AG04450 (cell line): ENCODE measurements at regions not wholly inside any gene's neighbourhood (a gene's known extent, or its start where the extent isn't known, plus 50 kb on each side); places are given as distances from the start of the nearest gene placed in this dataset.
"Not testable (repeated sequence)": the region's sequence is repeated elsewhere in the genome, so short reads cannot be mapped to it uniquely, and the experiment has no call there.

ENCODE experiments used
- CTCF ChIA-PET: fragments of 300-600, 350-600 bp; formaldehyde crosslinking; extraction: SDS; loops from one replicate; lab custom pipeline; 2022; ENCODE audit warnings: antibody characterized with exemption, inconsistent platforms; lab: Charles Lee
- POLR2A ChIA-PET: fragments of 350-600 bp; formaldehyde crosslinking; extraction: SDS; loops from one replicate; lab custom pipeline; 2021; ENCODE audit warnings: antibody characterized with exemption, inconsistent platforms; lab: Yijun Ruan, JAX
- DNase-seq: peaks from one replicate; pipeline ENCODE4 v3.0.0-alpha.2; 2011; ENCODE audit warnings: low read depth, low spot score
- H3K27ac ChIP-seq: one replicate; pipeline ENCODE4 v1.5.1; 2012; ENCODE audit warnings: low read depth, low read length, control low read depth
- H3K27me3 ChIP-seq: one replicate; pipeline ENCODE4 v1.6.0; 2012; ENCODE audit warnings: low read length; ENCODE audit not compliant: control insufficient read depth, insufficient read depth
- H3K4me3 ChIP-seq: 2 replicates; pipeline ENCODE4 v1.5.1; 2011; ENCODE audit warnings: mild to moderate bottlenecking, low read depth, low read length, control low read depth
- H3K9me3 ChIP-seq: 2 replicates; pipeline ENCODE4 v1.5.1; 2012; ENCODE audit warnings: low read length; ENCODE audit not compliant: control insufficient read depth, insufficient read depth
- TF ChIP-seq, protein P1 (sequence below): IDR thresholded peaks from 2 replicates; pipeline ENCODE4 v1.5.1; 2011; ENCODE audit warnings: low read depth, low read length, control low read depth, inconsistent platforms

DNA sequence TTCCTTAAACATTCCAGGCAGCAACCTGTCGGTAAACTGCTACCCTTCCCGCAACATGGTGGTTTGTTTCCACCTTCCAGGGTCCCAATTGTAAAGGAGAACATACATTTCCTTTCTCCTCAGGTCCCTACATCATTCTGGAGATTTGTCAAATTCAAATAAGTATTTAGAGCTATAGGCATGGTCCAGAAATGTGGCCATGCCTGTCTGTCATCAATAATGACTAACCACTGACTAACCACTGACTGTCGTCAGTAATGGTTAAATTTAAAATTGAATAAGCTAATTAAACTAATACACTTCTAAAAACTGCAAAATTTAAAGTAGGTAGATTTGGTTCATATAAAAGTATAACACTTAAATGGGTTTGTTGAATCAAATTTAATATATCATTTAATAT lies 984.0 kb upstream of the SLC39A10 start:
- DNase-seq: no peak
- ChIA-PET POLR2A (no interaction called here), CTCF (no interaction called here)
- Histone ChIP-seq H3K9me3 (peaks cover 7% of the 10 kb centered on the region; the same call in 1 of the 2 replicates), H3K27ac (no peak overlapping the region), H3K4me3 (no peak overlapping the region), H3K27me3 (no peaks in the 10 kb centered on the region)
- TF ChIP-seq, protein P1, sequence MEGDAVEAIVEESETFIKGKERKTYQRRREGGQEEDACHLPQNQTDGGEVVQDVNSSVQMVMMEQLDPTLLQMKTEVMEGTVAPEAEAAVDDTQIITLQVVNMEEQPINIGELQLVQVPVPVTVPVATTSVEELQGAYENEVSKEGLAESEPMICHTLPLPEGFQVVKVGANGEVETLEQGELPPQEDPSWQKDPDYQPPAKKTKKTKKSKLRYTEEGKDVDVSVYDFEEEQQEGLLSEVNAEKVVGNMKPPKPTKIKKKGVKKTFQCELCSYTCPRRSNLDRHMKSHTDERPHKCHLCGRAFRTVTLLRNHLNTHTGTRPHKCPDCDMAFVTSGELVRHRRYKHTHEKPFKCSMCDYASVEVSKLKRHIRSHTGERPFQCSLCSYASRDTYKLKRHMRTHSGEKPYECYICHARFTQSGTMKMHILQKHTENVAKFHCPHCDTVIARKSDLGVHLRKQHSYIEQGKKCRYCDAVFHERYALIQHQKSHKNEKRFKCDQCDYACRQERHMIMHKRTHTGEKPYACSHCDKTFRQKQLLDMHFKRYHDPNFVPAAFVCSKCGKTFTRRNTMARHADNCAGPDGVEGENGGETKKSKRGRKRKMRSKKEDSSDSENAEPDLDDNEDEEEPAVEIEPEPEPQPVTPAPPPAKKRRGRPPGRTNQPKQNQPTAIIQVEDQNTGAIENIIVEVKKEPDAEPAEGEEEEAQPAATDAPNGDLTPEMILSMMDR: no peak

GRCh38 chr2:194661431-194661830 lies 995.6 kb upstream of the SLC39A10 start:
- ChIA-PET POLR2A (no interaction called here), CTCF (no interaction called here)
- Histone ChIP-seq H3K4me3 (no peak overlapping the region), H3K27ac (no peak overlapping the region), H3K27me3 (no peaks in the 10 kb centered on the region), H3K9me3 (peaks cover 11% of the 10 kb centered on the region)
- no peak for DNase-seq
- TF ChIP-seq, protein P1: no peak

DNA sequence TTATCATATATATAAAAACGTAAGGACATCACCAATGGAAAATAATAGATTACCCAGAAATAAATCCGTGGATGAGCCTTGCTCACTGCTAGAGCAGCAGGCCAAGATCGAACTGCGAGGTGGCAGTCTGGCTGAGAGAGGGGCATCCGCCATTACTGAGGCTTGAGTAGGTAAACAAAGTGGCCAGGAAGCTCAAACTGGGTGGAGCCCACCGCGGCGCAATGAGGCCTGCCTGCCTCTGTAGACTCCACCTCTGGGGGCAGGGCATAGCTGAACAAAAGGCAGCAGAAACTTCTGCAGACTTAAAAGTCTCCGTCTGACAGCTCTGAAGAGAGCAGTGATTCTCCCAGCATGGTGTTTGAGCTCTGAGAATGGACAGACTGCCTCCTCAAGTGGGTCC lies 1018.0 kb upstream of the SLC39A10 start:
- CTCF ChIA-PET, DNase-seq, H3K27ac ChIP-seq, POLR2A ChIA-PET, H3K9me3 ChIP-seq, H3K4me3 ChIP-seq, H3K27me3 ChIP-seq: not testable (repeated sequence)

GRCh38 chr2:194621945-194622344 lies 1035.1 kb upstream of the SLC39A10 start:
- H3K4me3 ChIP-seq: no peak overlapping the region
- H3K27ac ChIP-seq: no peak overlapping the region
- no peak for DNase-seq
- no peaks in the 10 kb centered on the region for H3K9me3 ChIP-seq
- ChIA-PET CTCF (no interaction called here), POLR2A (no interaction called here)
- H3K27me3 ChIP-seq: no peaks in the 10 kb centered on the region
- TF ChIP-seq, protein P1: no peak

- H3K27me3 ChIP-seq: no peaks in the 10 kb centered on the region
- CTCF ChIA-PET: no interaction called here
- TF ChIP-seq, protein P1: no peak
- no peaks in the 10 kb centered on the region; the same call in 1 of the 2 replicates for H3K9me3 ChIP-seq
- POLR2A ChIA-PET: no interaction called here
- no peak overlapping the region for H3K27ac ChIP-seq
- no peak for DNase-seq
- no peak overlapping the region for H3K4me3 ChIP-seq
These were observed 1037.7 kb upstream of the SLC39A10 start for GRCh38 chr2:194619366-194619765.

DNA sequence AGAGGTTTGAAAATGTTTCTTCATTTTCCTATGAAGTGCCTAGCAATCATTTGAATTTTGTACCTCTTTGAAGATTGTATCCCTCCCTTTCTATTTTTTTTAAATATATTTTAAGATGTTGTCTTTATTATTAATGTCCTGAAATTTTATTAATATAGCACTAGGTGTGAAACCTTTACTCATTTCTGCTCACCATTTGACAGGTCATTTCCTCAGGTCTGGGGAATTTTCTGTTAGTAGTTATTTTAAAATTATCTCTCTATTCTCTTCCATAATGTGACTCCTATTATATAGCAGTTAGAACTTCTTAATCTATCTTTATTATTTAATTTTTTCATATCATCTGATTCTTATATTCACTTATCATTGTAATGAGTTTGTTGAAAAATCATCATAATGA lies 1038.6 kb upstream of the SLC39A10 start:
- ChIA-PET CTCF (no interaction called here), POLR2A (no interaction called here)
- H3K4me3 ChIP-seq: no peak overlapping the region
- H3K27me3 ChIP-seq: no peaks in the 10 kb centered on the region
- H3K27ac ChIP-seq: no peak overlapping the region
- TF ChIP-seq, protein P1: no peak
- H3K9me3 ChIP-seq: no peaks in the 10 kb centered on the region; the same call in 1 of the 2 replicates
- DNase-seq: no peak
